PC-9 (cell line): ENCODE measurements at regions not wholly inside any gene's neighbourhood (a gene's known extent, or its start where the extent isn't known, plus 50 kb on each side); places are given as distances from the start of the nearest gene placed in this dataset.

ENCODE experiments used
- CTCF ChIP-seq: fragments of 200-600 bp; sonication (generic); conservative IDR thresholded peaks from 2 replicates; pipeline ENCODE4 v1.6.1; 2017; ENCODE audit warnings: mixed run types, antibody characterized with exemption, mild to moderate bottlenecking, moderate library complexity
- EZH2 ChIP-seq: fragments of 200-600 bp; sonication (generic); IDR thresholded peaks from 2 replicates; pipeline ENCODE4 v1.8.0; 2017; ENCODE audit warnings: antibody characterized with exemption, low read depth

- no peak for TF ChIP-seq CTCF
- no peak for TF ChIP-seq EZH2
These were observed 272.1 kb downstream of the SP3 start for GRCh38 chr2:173693044-173693589.
